Skeletal muscle cell (primary cell): ENCODE measurements at regions not wholly inside any gene's neighbourhood (a gene's known extent, or its start where the extent isn't known, plus 50 kb on each side); places are given as distances from the start of the nearest gene placed in this dataset.
"Not testable (repeated sequence)": the region's sequence is repeated elsewhere in the genome, so short reads cannot be mapped to it uniquely, and the experiment has no call there.

Source experiments
- DNase-seq: peaks from one replicate; pipeline ENCODE4 v3.0.0-alpha.2; 2010; ENCODE audit warnings: low read depth
- H3K4me3 ChIP-seq: 2 replicates; pipeline ENCODE4 v1.5.1; 2011; ENCODE audit warnings: low read depth, mild to moderate bottlenecking, control low read depth, low read length, moderate library complexity

DNA sequence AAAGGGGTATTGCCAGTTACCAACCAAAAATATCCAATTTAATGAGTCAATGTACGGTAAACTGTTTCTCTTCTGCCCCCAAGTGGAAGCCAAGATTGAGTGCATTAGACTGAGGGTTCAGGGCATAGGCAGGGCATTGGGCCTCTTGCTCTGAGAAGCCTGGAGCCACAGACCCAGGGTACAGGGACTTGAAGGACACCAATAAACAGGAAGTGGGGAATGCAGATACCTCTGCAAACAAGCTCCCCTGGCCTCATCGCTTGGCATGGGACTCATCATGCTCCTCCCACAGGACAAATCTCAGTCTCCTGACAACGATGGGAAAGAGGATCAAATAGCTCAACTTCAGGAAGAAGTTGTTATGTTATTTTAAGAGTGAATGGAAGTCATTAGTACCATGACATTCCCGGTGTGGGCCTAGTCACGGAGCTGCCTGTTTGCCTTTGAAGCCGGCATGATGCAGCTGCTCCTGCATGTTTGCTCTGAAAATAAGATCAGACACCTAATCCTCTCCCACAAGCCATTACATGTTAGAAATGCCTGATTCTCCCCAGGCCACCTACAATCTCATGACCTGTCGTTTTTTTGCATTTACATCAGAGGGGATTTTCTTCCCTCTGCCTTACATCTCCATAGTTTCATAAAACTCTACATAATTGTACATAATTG is 224.2 kb downstream of the RCHY1 start:
- no peak for DNase-seq
- H3K4me3 ChIP-seq: no peak overlapping the region

DNA sequence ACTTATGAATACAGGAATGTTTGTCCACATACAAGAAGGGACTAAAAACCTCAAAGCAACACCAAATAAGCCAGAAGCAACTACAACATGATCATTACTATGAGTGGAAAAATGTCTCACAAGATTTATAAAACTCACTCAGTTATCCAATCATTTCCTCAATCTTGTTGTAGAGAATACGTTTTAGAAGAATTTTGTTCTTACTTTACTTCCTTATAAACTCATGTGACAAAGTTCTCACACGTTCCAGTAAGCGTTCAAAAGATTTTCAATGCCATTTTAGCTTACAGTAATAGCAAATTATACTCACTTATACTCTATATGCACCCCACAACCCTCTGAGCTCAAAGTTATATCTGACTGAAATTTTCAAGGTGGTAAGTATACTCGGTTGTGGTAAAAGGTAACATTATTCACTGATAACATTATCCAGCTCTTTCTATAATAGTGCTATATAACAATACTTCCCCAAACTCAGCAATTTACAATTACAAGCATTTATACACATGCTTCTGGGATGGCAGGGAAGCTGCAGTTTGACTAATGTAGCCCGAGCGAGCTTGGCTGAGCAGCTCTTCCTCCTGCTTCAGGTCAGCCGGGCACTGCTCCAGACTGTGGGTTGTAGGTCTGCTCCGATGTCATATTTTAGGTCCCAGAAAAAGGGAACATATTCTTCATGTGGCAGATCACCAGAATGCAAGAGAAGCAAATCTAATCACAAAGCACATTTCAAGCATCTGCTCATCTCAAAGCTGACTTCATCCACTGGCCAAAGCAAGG is 226.3 kb downstream of the RCHY1 start:
- H3K4me3 ChIP-seq: no peak overlapping the region
- no peak for DNase-seq

DNA sequence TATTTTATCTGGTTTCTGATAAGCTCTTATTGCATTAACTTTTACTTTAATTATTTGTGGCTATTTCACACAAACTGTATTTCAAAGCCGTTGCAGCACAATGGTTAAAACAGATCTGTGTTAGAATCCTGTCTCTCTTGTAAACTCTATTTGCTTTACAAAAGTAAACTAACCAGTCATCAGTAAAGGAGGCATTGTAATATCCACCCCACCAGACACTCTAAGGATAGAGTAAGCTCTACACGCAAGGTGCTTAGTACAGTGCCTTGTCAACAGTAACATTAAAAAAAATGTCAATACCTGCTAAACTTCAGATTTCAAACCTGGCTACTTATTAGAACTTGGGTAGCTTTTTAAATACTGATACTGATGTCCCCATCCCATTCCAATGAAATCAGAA is 228.4 kb downstream of the RCHY1 start:
- no peak for DNase-seq
- H3K4me3 ChIP-seq: no peak overlapping the region

DNA sequence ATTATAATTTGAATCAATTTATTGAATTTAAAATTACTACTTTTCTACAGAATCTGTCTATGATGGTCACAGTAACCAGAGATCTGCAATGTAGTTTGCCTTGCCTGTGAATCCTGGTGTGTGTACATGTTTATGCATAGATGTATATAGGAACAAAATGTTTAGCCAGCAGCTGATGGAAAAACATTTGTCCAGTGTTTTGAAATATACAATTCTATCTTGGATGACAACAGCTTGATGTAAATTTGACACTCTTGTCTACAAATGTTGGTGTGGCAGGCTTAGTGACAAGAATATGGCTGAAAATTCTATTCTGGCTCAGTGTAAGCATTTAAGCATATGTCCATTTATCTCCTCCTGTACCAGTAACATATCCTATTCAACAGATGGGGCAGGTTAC is 229.4 kb downstream of the RCHY1 start:
- no peak for DNase-seq

DNA sequence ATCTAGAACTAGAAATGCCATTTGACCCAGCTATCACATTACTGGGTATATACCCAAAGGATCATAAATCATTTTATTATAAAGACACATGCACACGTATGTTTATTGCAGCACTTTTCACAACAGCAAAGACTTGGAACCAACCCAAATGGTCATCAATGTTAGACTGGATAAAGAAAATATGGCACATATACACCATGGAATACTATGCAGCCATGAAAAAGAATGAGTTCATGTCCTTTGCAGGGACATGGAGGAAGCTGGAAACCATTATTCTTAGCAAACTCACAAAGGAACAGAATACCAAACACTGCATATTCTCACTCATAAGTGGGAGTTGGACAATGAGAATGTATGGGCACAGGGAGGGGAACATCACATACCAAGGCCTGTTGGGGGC is 233.7 kb downstream of the RCHY1 start:
- not testable (repeated sequence) for DNase-seq, H3K4me3 ChIP-seq

More for the DNA sequence above, 229.4 kb downstream of the RCHY1 start:
- H3K4me3 ChIP-seq: no peak overlapping the region

DNA sequence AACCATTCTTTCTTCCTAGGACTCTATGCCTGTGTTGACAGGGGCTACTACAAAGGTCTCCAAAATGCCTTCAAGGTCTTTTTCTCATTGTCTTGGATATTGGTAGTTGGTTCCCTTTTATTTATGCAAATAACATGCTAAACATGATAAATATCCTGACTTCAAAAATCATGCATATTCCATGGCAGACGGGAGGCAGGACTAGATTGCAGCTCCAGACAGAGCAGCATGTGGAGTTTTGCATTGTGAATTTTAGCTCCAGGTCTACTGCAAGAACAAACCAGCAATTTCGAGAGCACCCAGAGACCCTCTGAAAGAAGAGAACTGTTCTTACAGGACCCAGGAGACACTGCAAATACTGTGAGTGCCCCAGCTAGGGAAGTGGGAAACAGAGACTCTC is 254.9 kb downstream of the RCHY1 start:
- H3K4me3 ChIP-seq: no peak overlapping the region
- DNase-seq: no peak

DNA sequence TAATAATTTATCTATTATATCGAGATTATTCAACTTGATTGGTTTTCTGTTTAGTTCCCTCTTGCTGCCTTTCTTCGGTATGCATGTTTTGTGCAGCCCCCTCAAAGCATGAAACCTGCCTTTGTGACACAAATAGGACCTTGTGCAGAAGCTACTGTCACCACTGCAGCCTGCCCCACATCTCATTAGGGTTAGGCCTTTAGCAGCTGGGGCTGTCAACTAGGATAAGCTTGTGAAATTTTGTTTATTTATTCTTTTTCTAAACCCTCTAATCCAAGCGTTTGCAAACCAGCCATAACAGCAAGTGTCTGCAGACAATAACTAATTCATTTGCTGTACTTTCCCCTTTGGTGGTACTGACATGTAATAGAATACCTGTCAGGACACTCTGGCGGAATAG is 258.9 kb downstream of the RCHY1 start:
- H3K4me3 ChIP-seq: no peak overlapping the region
- DNase-seq: no peak

DNA sequence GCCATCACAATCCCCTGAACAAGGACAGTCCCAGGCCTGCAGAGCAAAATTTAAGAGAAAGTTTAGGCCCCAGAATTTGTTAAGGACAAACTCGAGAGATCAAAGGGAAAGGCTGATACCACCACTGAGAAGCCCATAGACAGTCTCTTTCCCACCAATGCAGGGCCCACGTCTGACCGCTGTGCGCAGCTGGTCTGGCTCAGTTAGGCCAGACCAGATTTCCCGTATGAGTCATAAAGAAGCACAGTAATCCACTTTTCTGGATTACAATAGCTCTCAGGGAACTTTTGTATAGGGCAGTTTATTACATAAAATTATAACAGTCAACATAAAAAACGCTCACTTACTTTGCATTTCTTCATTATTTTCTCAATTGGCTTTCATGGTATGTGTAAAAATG is 259.5 kb downstream of the RCHY1 start:
- DNase-seq: peak; percentile 13
- no peak overlapping the region for H3K4me3 ChIP-seq

DNA sequence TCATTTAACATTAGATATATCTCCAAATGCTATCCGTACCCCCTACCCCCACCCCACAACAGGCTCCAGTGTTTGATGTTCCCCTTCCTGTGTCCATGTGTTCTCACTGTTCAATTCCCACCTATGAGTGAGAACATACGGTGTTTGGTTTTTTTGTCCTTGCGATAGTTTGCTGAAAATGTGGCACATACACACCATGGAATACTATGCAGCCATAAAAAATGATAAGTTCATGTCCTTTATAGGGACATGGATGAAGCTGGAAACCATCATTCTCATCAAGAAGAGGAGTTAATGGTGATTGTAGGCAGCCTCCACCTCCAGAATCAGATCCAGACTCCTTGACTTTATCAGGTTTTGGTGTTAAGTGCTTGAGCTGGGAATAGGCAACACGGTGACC is 261.1 kb downstream of the RCHY1 start:
- not testable (repeated sequence) for DNase-seq, H3K4me3 ChIP-seq

DNA sequence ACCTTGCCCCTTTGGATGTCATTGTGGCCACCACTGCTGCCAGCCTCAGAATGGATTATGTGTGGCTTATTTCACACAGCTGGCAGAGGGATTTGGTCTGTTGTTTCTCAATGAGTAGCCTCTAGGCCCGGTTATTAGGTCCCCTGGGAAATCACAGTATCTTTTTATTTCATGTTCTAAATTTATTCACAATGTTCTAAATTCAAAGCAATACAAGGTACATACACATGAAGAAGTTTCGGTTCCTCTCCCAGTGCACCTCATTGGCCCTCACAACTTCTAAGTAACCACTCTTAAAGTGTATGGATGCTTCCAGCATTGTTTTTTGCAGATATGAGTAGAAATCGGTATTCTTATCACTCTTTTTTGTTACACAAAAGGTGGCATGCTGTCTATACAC is 262.7 kb downstream of the RCHY1 start:
- no peak overlapping the region for H3K4me3 ChIP-seq
- DNase-seq: no peak

DNA sequence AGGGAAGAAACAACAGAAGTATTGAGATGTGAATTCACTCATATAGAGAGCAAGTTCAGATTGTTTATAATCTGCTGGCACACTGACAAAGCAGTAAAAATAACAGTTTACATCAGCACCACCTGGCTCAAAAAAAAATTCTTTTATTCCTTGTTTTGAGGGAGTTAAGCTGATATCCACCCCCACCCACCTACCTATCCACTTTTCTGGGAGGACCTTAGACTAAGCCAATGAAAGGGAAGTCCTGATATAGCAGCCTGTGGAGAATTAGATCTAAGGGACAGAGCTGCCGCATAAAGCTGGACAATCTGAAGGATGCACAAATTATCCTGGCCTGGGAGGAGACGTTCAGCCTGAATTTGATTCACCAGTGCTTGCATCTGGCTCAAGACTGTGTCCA is 264.5 kb downstream of the RCHY1 start:
- H3K4me3 ChIP-seq: no peak overlapping the region
- no peak for DNase-seq

DNA sequence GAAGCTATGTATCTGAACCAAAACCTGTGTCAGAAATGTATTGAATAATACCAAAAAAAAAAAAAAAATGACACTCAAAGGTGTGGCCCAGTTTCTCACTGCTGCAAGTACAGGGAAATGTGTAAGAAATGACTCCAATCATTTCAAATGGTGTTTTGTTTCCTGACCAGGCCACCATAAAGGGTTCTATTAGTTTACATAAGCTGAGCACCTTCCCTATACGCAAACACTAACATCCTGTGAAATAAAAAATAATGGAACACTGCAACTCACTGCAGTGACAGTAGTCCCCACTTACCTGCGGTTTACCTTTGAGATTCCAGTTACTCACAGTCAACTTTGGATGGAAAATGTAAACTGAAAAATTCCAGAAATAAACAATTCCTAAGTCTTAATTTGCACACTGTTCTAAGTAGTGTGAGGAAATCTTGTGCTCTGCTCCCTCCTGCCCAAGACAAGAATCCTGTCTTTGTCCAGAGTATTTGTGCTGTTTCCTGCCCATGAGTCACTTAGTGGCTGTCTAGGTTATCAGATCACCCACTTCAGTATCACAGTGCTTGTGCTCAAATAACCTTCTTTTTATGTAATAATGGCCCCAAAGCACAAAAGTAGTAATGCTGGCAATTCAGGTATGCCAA is 265.3 kb downstream of the RCHY1 start:
- no peak for DNase-seq
- no peak overlapping the region for H3K4me3 ChIP-seq

DNA sequence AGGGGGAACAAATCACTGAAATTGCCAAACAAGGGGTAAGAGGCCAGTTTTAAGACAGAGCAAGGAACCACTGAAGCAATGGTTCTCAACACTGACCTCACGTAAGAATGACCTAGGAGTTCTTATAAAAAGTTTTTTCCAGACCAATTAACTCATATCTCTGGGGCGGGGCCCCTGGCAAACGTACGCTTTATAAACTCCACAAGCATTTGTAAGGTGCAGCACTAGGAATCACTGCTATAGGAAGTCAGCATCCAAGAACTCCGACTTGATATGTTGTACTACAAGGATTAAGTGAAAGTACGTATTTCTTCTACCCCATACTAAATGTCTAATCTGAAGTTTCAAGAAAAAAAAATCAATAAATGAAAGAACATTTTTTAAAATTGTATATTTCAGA is 269.9 kb downstream of the RCHY1 start:
- no peak overlapping the region for H3K4me3 ChIP-seq
- no peak for DNase-seq

DNA sequence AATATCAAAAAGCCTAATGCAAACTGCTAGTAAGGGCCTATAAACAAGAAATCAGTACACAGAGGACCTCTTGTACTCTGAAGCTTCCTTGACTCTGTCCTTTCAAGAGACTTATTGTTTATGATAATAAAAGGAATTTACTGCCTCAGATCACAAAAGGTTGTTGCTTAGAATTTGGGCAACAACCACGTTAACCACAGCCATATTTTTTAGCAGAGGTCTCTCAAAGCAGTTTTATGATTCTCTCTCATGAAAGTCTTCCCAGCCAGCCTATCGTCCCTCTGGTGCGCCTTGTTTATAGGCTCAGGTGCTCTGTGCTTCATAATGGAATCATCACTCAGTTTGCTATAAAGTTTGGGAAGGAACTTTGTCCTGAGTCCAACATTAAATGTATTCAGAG is 270.6 kb downstream of the RCHY1 start:
- H3K4me3 ChIP-seq: no peak overlapping the region
- no peak for DNase-seq

DNA sequence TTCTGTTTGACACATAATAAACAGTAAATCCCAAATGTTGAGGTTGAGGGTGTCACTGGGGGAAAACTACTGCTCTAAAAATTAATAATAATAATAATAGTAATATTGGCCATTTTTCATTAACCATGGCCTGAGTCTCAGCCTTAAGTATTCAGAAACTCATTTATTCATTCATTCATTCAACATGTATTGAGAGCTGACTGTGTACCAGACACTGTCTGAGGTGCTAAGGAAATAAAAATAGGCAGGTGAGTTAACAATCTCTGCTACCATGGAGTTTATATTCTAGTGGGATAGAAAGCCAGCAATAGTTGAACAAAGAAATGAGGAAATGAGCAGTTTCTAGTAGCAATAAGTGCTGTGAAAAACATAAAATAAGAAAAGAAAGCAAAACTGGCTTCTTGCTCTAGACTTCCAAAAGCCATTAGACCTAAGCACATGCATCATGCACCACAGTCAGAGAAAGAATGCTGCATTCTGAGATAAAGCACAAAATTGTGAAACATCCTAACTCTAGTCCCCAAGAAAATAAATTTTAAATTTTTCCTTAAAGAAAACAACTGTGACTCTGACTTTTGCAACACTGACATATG is 278.7 kb downstream of the RCHY1 start:
- no peak overlapping the region for H3K4me3 ChIP-seq
- no peak for DNase-seq

DNA sequence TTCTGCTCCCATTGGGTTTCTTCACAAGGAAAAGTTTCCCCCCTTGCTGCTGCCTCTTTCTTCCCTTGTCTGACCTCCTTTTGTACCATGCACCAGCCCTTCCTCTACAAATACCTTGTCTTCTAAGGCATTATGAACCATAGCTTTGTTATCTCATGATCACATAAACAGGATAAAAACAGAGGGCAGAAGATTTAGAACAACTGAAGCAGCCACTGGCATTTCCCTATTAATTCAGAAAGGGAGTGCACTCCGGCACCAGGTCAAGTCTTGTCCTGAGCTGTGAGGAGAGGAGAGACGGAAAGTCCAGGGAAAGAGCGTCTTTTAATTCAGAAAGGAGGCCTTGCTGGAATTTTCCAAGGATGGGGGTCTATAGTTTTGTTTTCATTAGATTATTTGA is 281.7 kb downstream of the RCHY1 start:
- no peak overlapping the region for H3K4me3 ChIP-seq
- DNase-seq: no peak

DNA sequence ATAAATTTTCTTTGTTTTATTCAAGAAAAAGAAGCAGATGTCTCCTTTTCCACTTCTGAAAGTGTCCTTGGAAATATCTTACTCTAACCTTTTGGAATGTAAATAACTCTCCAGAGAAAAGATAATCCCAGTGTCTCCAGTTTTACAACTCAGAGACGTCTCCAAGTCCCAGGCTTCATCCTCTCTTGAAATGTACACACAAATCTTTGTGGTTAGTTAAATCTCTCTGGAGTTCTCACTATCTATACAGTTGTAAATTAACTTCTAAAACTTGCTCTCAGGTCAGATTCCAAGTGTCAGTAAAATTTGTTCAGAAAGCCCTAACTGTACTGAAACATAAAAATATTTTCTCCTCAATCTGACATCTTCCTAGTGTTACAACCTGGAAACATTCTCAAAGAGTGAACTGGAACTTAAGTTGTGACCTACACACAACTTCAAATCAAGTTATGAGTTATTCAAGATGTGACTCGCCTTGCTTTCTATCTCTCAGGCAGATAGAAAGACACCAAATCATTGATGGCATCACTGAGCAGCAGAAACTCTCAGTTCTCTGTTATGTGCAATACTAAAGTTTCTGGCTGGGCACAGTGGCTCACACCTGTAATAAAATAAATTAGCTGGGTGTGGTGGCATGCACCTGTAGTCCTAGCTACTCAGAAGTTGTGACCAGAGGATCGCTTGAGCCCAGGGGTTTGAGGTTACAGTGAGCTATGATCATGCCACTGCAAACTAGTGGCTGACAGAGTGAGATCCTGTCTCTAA is 284.2 kb downstream of the RCHY1 start:
- DNase-seq: no peak
- no peak overlapping the region for H3K4me3 ChIP-seq

DNA sequence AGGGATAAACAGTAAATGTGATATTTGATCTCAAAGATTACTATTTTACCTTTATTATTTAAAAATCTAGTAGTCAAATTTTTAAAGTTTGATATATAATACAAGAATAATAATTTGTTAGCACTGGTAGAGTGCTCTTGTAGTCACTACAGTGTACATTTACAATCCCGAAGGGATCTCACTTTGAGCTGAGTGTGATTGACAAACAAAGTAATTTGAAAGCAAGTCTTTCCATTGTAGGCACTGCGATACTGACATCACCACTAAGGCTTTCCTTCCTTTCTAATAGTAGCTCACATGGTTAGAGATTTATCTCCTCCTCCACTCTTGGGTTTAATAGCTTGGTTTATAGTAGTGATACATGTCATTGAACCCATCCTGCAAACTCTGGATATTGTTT is 280.6 kb downstream of the PARM1 start:
- no peak overlapping the region for H3K4me3 ChIP-seq
- DNase-seq: no peak

DNA sequence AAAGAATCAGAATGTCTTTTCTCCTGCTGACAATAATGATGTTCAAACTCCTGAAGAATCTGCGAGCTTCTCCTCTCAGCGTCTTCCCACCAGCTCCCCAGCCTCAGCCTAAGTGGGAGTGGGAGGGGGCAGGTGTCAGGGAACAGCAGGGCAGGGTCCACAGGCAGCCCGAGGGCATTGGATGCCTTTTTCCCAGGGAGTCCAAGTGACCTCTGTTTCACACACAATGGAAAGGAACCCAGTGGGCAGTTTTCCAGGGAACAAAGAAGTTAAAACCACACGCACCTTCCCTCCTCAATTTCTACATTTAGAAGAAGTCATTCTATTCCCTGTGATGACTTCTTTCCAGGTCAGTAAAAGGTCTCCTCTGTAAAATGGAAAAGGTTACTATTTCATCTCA is 278.5 kb downstream of the PARM1 start:
- no peak overlapping the region for H3K4me3 ChIP-seq
- DNase-seq: no peak

DNA sequence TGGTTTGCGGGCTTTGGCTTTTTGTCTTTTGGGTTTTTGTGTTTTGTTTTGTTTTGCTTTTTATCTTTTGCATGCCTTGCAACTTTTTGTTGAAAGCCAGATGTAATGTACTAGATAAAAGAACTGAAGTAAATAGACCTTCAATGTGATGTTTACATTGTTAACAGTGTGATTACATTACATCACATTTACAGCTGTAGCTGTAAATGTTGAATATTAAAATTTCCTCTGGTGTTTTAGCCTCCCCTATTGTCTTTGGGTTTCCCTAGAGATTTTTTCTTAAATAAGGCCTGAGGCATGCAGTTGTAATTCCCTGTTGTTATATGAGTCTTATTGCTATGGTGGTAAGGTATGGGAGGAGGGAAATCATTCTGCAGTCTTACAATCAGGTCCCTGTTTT is 275.0 kb downstream of the PARM1 start:
- no peak for DNase-seq

More for the DNA sequence above, 275.0 kb downstream of the PARM1 start:
- no peak overlapping the region for H3K4me3 ChIP-seq
